Stimulated activated CD8-positive, alpha-beta memory T cell treated with anti-CD3 and anti-CD28 coated beads, Interleukin-4, amount 100 ng/mL, for 48 hours (primary cell): ENCODE measurements at regions not wholly inside any gene's neighbourhood (a gene's known extent, or its start where the extent isn't known, plus 50 kb on each side); places are given as distances from the start of the nearest gene placed in this dataset.
"Not testable (repeated sequence)": the region's sequence is repeated elsewhere in the genome, so short reads cannot be mapped to it uniquely, and the experiment has no call there.

Source experiments
- DNase-seq: peaks from one replicate; pipeline ENCODE4 v3.0.0-alpha.2; 2020

- DNase-seq = no peak
These were observed 361.2 kb upstream of the ERCC4 start for GRCh38 chr16:13558752-13559151.

GRCh38 chr16:13559624-13560023, 360.3 kb upstream of the ERCC4 start:
- DNase-seq = no peak

GRCh38 chr16:13560151-13560550, 359.8 kb upstream of the ERCC4 start:
- DNase-seq = no peak

GRCh38 chr16:13561291-13562070, 358.5 kb upstream of the ERCC4 start:
- DNase-seq = no peak

GRCh38 chr16:13568803-13569202, 351.2 kb upstream of the ERCC4 start:
- DNase-seq = no peak

- DNase-seq = no peak
These were observed 350.0 kb upstream of the ERCC4 start for GRCh38 chr16:13569986-13570385.

- DNase-seq = no peak
These were observed 348.9 kb upstream of the ERCC4 start for GRCh38 chr16:13571036-13571435.

- DNase-seq = no peak
These were observed 346.1 kb upstream of the ERCC4 start for GRCh38 chr16:13573903-13574302.

- DNase-seq = no peak
These were observed 333.9 kb upstream of the ERCC4 start for GRCh38 chr16:13586051-13586450.

GRCh38 chr16:13587181-13587580, 332.8 kb upstream of the ERCC4 start:
- no peak for DNase-seq

- DNase-seq = no peak
These were observed 325.1 kb upstream of the ERCC4 start for GRCh38 chr16:13594823-13595222.

- DNase-seq = no peak
These were observed 313.1 kb upstream of the ERCC4 start for GRCh38 chr16:13606804-13607203.

- DNase-seq = no peak
These were observed 312.7 kb upstream of the ERCC4 start for GRCh38 chr16:13607289-13607688.

GRCh38 chr16:13611596-13611995, 308.4 kb upstream of the ERCC4 start:
- no peak for DNase-seq

GRCh38 chr16:13612623-13613022, 307.3 kb upstream of the ERCC4 start:
- no peak for DNase-seq

- no peak for DNase-seq
These were observed 306.8 kb upstream of the ERCC4 start for GRCh38 chr16:13613165-13613564.

GRCh38 chr16:13621639-13622038, 298.3 kb upstream of the ERCC4 start:
- DNase-seq = no peak

GRCh38 chr16:13628156-13628555, 291.8 kb upstream of the ERCC4 start:
- no peak for DNase-seq

GRCh38 chr16:13629704-13630103, 290.2 kb upstream of the ERCC4 start:
- DNase-seq = no peak

- DNase-seq = no peak
These were observed 289.6 kb upstream of the ERCC4 start for GRCh38 chr16:13630374-13630773.

GRCh38 chr16:13631213-13631767, 288.7 kb upstream of the ERCC4 start:
- no peak for DNase-seq

- DNase-seq = no peak
These were observed 288.0 kb upstream of the ERCC4 start for GRCh38 chr16:13631916-13632315.

- not testable (repeated sequence) for DNase-seq
These were observed 287.4 kb upstream of the ERCC4 start for GRCh38 chr16:13632504-13632903.

- no peak for DNase-seq
These were observed 286.5 kb upstream of the ERCC4 start for GRCh38 chr16:13633391-13633861.

- DNase-seq = no peak
These were observed 285.7 kb upstream of the ERCC4 start for GRCh38 chr16:13634253-13634652.
